ENCODE measurements at regions not wholly inside any gene's neighbourhood (a gene's known extent, or its start where the extent isn't known, plus 50 kb on each side); places are given as distances from the start of the nearest gene placed in this dataset.

DNA sequence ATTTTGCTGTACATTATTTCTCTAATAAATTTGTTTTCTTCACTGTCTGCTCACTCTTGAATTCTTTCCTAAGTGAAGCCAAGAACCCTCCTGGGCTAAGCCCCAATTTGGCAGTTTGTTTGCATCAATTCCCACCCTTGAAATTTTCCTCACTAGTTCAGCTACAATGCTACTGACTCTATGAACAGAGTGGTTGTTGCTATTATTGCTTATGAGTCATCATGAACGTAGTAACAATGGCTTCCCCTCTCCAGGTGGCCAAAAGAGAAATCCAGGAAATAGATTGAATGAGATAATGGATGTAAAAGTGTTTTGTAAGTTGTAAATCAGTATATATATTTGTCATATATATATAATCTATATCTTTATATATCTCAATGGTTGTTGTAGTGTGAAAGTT is 193.0 kb downstream of the URB2 start:
- DNase-seq, result no peak

GRCh38 chr1:229822026-229822425 is 196.0 kb downstream of the URB2 start:
- no peak for DNase-seq

- DNase-seq, result no peak
Measured at GRCh38 chr1:229825042-229825441, 199.0 kb downstream of the URB2 start.

GRCh38 chr1:229828461-229828860 is 202.4 kb downstream of the URB2 start:
- no peak for DNase-seq

DNA sequence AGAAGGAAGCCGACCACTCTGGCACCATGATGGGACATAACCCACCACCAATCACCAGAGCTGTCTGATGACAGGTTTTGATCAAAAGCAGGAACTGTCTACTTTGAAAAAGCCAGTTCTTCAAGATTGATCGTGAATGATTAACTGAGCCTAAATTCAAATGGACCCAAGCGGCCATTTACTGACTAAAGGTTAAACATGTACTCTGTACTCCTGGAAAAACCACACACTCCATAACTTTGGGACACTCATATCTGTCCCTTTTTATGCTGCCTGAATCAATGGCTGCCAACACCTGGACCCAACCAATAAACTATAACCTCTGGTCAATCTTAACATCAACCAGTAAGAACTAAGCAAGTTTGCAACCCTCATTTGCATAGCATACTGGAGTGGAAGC is 206.6 kb downstream of the URB2 start:
- DNase-seq, result no peak

DNA sequence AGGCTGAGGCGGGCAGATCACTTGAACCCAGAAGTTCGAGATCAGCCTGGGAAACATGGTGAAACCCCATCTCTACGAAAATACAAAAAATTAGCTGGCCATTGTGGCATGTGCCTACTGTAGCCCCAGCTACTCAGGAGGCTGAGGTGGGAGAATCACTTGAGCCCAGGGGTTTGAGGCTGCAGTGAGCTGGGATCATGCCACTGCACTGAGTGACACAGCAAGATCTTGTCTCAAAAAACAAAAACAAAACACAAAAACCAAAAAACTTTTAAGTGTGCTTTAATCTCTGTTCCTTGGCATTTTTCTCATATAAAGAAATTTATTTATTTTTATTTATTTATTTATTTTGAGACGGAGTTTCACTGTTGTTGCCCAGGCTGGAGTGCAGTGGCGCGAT is 208.2 kb downstream of the URB2 start:
- no peak for DNase-seq

- no peak for DNase-seq
Measured at GRCh38 chr1:229835226-229835625, 209.2 kb downstream of the URB2 start.

- peak in 1 of 56 donors; percentile 7 for DNase-seq
Measured at GRCh38 chr1:229836324-229836723, 210.3 kb downstream of the URB2 start.

DNA sequence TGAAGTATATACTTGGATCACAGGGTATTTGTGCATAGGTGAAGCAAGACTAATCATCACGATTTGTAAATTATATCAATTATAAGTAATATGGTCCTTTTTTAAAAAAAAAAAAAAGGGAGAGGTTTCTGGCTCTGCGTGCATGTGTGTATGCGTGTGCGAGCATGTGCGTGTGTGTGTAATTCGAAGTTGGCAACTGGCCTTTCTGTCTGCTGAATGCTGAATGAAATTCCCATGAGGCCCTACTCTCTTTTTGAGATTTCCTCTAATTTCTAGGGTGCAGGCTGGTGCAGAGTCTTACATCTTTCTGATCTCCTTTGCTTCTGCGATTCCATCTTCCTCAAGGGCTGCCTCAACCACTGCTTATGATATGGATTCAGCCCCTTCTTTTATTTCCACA is 212.2 kb downstream of the URB2 start:
- no peak for DNase-seq

GRCh38 chr1:229839800-229840199 is 213.8 kb downstream of the URB2 start:
- DNase-seq, result no peak

DNA sequence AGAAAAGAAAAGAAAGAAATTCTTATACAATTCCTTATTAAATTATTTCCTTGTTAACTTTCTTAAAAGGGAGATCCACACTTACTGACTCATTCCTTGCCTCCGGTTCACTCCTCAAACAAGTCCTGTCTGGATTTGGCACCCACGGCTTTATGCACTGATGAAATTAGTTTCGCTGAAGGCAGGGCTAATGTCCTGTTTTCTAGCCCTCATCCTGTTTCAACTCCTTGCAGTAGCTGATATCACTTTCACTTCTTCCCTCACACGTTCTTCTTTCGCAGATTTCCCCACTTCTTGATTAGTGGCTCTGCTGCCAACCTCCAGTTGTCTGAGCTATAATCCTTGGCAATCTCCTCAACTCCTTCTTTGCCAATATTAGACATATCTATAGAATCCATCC is 215.2 kb downstream of the URB2 start:
- DNase-seq, result no peak

DNA sequence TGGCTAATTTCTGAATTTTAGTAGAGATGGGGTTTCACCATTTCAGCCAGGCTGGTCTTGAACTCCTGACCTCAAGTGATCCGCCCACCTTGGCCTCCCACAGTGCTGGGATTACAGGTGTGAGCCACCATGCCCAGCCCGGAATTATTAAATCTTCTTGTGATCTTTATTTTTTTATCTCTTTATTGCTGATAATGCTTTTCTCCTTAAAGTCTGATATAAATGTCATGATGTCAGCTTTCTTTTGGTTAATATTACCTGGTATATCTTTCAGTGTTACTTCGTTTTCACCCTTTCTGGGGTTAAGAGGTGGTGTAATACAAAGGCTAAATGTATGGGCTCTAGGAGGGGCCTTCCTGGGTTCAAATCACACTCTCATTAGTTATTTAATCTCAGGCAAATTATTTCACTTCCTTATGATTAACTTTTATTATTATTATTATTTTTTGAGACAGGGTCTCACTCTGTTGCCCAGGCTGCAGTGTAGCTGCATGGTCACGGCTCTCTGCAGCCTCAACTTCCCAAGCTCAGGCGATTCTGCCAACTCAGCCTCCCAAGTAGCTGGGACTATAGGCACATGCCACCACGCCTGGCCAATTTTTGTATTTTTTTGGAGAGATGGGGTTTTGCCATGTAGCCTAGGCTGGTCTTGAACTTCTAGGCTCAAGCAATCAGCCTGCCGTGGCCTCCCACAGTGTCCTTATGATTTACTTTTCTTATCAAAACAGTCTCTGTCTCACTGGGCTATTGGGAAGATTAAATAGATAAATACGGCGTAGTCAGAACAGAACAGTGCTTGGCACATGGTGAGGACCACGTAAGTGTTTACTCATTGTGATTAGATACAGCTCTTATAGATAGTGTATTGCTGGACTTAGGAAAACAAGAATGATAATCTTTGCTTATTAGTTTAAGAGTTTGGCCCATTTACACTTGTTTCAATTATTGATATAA is 216.5 kb downstream of the URB2 start:
- no peak for DNase-seq

DNA sequence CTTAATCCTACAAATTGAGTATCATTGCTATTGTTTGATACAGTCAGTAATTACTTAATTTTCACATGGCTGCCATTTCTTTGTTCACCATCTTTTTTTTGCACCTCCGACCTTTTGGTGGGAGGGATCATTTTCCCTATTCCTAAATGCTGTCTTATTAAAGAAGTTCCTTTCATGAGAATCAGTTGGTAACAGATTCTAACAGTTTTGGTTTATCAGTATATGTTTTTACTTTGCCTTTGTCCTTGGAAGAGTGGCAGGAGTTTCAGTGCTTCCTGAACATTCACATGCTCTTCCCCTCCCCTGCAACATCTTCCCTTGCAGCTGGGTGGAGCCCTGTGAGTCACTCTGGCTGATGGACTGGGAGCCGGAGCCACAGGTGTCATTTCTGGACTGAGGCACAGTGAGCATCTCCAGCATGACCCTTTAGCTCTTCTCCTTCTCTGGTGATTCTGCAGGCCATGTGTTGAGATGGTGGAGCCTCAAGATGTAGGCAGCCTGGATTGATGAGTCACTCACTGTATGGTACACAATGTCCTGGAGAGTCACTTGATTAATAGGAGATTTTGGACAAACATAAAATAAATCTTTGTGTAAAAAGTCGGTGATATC is 217.7 kb downstream of the URB2 start:
- DNase-seq, result peak in 13 of 56 donors; percentile 8 to 41 (median 19)

DNA sequence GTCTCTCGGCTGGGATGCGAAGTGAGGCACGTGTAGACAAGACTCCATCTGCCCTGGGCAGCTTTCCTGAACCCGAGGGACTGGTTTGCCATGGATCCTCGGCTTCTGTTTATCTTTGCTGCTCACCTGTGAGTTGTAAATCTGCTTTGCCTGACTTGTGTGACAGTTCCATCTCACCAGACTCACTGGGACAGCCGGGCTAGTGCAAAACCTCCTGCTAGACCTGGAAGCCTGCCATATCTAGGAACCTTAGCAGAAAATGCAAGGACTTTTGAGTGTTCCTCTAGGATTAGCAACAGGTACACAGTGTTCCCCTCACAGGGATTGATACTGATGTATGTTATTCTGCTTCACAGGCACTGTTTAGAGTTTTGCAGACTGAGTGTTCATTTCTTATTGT is 218.6 kb downstream of the URB2 start:
- DNase-seq, result no peak

- no peak for DNase-seq
Measured at GRCh38 chr1:229845410-229846138, 219.5 kb downstream of the URB2 start.

DNA sequence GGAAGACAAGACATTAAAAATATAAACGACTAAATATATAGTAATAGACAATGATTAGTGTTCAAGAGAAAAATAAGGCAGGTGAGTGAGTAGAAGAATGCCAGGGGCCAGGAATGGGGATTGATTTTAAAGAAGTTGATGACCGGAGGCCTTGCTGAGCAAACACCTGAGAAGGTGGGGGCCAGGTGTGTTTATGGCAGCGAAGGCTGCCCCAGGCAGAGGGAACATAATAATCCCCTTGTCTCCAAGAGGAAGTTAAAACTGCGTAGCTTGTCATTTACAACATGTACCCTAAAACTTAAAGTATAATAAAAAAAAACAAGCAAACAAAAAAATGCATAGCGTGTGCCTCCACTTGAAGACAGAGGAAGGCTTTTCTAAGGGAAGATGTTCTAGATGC is 220.3 kb downstream of the URB2 start:
- no peak for DNase-seq

- no peak for DNase-seq
Measured at GRCh38 chr1:229848752-229849677, 218.0 kb upstream of the GALNT2 start.

GRCh38 chr1:229851511-229851910 is 215.5 kb upstream of the GALNT2 start:
- DNase-seq, result no peak

- DNase-seq, result no peak
Measured at GRCh38 chr1:229853751-229854150, 213.3 kb upstream of the GALNT2 start.

- DNase-seq, result no peak
Measured at GRCh38 chr1:229854620-229855019, 212.4 kb upstream of the GALNT2 start.

Measured in amygdala (tissue), 56 donors.